Nephron progenitor cell (in vitro differentiated cells): ENCODE measurements at regions not wholly inside any gene's neighbourhood (a gene's known extent, or its start where the extent isn't known, plus 50 kb on each side); places are given as distances from the start of the nearest gene placed in this dataset.
A peak's percentile ranks its signal among the peaks of the same experiment; 100 is the strongest.

Experiments used
- DNase-seq: peaks from one replicate; pipeline ENCODE4 v3.0.0; 2021
- H3K27ac Mint-ChIP-seq: 2 replicates; pipeline ENCODE4 v1.8.0; 2021; ENCODE audit warnings: mild to moderate bottlenecking, moderate library complexity, mixed read lengths
- H3K27me3 Mint-ChIP-seq: 2 replicates; pipeline ENCODE4 v1.8.0; 2021; ENCODE audit warnings: mild to moderate bottlenecking, low read depth, mixed read lengths; ENCODE audit not compliant: poor library complexity
- H3K36me3 Mint-ChIP-seq: 2 replicates; pipeline ENCODE4 v1.8.0; 2021; ENCODE audit warnings: low read depth, mixed read lengths
- H3K4me1 Mint-ChIP-seq: 2 replicates; pipeline ENCODE4 v1.8.0; 2021; ENCODE audit warnings: mixed read lengths
- H3K4me3 Mint-ChIP-seq: 2 replicates; pipeline ENCODE4 v1.8.0; 2021; ENCODE audit warnings: mild to moderate bottlenecking, moderate library complexity, mixed read lengths
- H3K9me3 Mint-ChIP-seq: 2 replicates; pipeline ENCODE4 v1.8.0; 2021; ENCODE audit warnings: mild to moderate bottlenecking, moderate library complexity, mixed read lengths
- TF ChIP-seq, protein P1 (sequence below): fragments of 200-600 bp; sonication (generic); IDR thresholded peaks from 2 replicates; pipeline ENCODE4 v1.5.0; 2021; ENCODE audit warnings: antibody characterized with exemption

DNA sequence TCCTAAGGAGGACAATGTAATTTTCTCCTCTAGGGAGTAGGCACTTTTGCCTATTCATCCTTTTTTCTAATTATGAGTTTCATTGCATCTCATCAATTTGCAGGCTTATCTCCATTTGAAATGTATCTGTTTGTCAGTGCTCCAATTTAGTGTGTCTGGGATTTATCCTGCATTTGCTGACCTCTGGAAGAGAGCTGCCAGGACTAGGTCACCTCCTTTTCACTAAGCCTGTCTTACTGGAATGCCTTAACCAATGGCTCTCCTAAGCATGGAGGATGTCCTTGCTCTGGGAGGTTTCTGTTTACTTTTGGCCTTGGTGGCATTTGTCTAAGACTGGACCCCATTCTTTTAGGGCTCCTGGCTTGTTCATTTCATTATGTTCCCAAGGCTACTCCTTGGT lies 261.5 kb downstream of the NEBL start:
- peaks cover 29% of the 10 kb centered on the region for H3K4me1 Mint-ChIP-seq
- no peaks in the 10 kb centered on the region for H3K9me3 Mint-ChIP-seq
- no peak overlapping the region for H3K4me3 Mint-ChIP-seq
- no peaks in the 10 kb centered on the region for H3K36me3 Mint-ChIP-seq
- no peak overlapping the region for H3K27ac Mint-ChIP-seq
- H3K27me3 Mint-ChIP-seq = no peaks in the 10 kb centered on the region
- DNase-seq = no peak
- TF ChIP-seq, protein P1, sequence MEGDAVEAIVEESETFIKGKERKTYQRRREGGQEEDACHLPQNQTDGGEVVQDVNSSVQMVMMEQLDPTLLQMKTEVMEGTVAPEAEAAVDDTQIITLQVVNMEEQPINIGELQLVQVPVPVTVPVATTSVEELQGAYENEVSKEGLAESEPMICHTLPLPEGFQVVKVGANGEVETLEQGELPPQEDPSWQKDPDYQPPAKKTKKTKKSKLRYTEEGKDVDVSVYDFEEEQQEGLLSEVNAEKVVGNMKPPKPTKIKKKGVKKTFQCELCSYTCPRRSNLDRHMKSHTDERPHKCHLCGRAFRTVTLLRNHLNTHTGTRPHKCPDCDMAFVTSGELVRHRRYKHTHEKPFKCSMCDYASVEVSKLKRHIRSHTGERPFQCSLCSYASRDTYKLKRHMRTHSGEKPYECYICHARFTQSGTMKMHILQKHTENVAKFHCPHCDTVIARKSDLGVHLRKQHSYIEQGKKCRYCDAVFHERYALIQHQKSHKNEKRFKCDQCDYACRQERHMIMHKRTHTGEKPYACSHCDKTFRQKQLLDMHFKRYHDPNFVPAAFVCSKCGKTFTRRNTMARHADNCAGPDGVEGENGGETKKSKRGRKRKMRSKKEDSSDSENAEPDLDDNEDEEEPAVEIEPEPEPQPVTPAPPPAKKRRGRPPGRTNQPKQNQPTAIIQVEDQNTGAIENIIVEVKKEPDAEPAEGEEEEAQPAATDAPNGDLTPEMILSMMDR = no peak

DNA sequence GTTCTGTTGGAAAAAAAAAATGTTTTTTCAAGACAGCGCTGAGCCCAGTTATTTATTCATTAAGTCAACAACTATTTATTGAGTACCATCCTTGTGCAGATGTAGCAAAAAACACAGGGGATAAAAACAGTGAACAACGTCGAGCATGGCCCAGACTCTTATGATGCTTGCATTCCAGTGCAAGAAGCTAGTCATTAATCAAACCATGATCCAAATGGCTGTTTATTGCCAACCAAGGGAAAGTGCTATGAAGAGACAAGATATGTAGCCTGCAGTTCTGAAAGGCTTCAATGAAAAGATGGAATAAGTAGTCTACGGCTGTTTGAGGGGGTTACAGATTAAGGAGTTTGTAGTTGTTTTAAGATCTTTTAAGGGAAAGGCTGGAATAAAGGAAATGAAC lies 262.3 kb downstream of the NEBL start:
- H3K4me3 Mint-ChIP-seq = no peak overlapping the region
- peaks cover 29% of the 10 kb centered on the region for H3K4me1 Mint-ChIP-seq
- no peaks in the 10 kb centered on the region for H3K27me3 Mint-ChIP-seq
- no peaks in the 10 kb centered on the region for H3K9me3 Mint-ChIP-seq
- DNase-seq = no peak
- H3K36me3 Mint-ChIP-seq = no peaks in the 10 kb centered on the region
- TF ChIP-seq, protein P1 = no peak
- no peak overlapping the region for H3K27ac Mint-ChIP-seq

DNA sequence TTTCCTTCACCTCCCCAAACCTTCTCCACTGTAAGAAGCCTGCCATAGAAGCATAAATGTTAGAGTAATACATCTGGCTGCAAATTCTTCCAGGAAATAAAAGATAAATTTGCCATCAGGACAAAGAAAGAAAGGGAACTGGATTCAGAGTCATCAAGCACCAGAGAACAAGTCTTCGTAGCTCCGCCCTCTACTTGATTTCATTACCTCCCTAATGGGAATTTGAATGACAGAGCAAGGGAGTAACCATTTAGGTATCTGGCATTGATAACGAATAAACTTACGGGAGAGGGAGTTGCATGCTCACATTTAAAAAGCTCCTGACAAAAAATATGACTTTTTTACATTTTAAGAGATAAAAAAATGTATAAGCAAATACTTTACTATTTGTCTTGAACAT lies 263.4 kb downstream of the NEBL start:
- H3K4me3 Mint-ChIP-seq = peak overlapping the region; percentile 5
- no peaks in the 10 kb centered on the region for H3K36me3 Mint-ChIP-seq
- no peaks in the 10 kb centered on the region for H3K9me3 Mint-ChIP-seq
- H3K27ac Mint-ChIP-seq = peak overlapping the region; percentile 14
- TF ChIP-seq, protein P1 = no peak
- no peaks in the 10 kb centered on the region for H3K27me3 Mint-ChIP-seq
- DNase-seq = no peak
- H3K4me1 Mint-ChIP-seq = peaks cover 29% of the 10 kb centered on the region

DNA sequence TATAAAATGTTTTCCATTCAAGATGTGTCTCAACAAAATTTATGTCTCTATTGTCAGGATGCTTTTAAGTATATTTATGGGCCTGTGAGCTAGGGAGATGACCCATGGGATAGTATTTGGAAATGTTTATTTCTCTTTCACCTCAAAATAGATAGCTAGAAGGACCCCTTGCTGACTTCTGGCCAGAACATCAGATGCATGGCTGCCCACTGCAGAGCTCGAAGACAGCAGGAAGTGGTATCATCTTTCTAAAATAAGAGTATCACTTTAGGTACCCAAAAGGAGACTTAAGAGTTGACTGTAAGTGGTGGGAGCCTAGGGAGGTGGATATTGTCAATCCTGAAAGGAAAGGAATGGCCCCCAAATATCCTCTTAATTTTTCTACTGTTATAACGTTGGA lies 264.4 kb downstream of the NEBL start:
- Mint-ChIP-seq H3K36me3 (no peaks in the 10 kb centered on the region), H3K4me1 (peaks cover 29% of the 10 kb centered on the region), H3K4me3 (no peak overlapping the region), H3K27ac (peak overlapping the region; percentile 14), H3K27me3 (no peaks in the 10 kb centered on the region), H3K9me3 (no peaks in the 10 kb centered on the region)
- DNase-seq = peak; percentile 4
- TF ChIP-seq, protein P1 = no peak

DNA sequence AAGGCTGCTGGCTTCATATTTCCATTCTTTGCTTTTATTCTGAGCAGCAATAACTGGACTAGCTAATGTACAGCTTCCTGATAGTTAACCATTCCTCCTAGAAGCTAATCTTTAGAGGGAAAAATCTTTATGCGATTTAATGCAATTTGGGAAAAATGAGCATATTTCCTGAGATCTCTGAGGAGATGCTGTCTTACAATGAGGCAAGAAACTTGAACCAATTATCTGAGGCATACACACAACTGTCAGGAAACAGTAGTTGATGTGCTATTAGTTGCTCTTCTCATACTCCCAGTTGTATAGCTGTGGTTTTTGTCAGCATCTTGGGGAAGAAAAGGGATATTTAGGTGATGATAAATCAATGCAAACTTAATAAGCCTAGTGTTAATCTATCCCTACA lies 265.9 kb downstream of the NEBL start:
- Mint-ChIP-seq H3K27ac (no peak overlapping the region), H3K9me3 (no peaks in the 10 kb centered on the region), H3K36me3 (no peaks in the 10 kb centered on the region), H3K27me3 (no peaks in the 10 kb centered on the region), H3K4me3 (no peak overlapping the region), H3K4me1 (peaks cover 29% of the 10 kb centered on the region)
- DNase-seq = no peak
- TF ChIP-seq, protein P1 = no peak

DNA sequence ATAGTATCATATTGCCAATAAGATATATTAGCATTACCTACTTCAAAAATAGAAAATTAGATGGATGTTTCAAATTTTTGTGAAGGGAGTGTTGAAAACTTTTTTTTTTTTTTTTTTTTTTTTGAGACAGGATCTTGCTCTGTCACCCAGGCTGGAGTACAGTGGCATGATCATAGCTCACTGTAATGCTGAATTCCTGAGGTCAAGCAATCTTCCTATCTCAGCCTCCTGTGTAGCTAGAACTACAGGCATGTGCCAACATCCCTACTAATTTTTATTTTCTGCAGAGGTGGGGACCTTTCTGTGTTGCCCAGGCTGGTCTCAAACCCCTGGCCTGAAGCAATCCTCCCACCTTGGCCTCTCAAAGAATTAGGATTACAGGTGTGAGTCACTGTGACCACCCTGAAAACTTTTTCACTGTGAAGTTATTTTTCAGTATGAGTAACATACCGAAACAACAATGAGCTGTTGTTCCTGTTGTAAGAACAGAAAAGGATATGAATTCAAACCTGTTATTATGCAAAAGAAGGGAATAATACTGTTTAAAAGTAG lies 266.9 kb downstream of the NEBL start:
- no peaks in the 10 kb centered on the region for H3K36me3 Mint-ChIP-seq
- H3K9me3 Mint-ChIP-seq = no peaks in the 10 kb centered on the region
- TF ChIP-seq, protein P1 = no peak
- H3K27me3 Mint-ChIP-seq = no peaks in the 10 kb centered on the region
- H3K27ac Mint-ChIP-seq = no peak overlapping the region
- peaks cover 22% of the 10 kb centered on the region for H3K4me1 Mint-ChIP-seq
- DNase-seq = no peak
- H3K4me3 Mint-ChIP-seq = no peak overlapping the region
